Stimulated activated CD4-positive, alpha-beta T cell treated with anti-CD3 and anti-CD28 coated beads, Interleukin-12 subunit alpha, Interleukin-12 subunit beta, amount 100 ng/mL, for 48 hours (primary cell): ENCODE measurements at regions not wholly inside any gene's neighbourhood (a gene's known extent, or its start where the extent isn't known, plus 50 kb on each side); places are given as distances from the start of the nearest gene placed in this dataset.

ENCODE experiments used
- DNase-seq, 3 donors: peaks; one replicate each; pipeline ENCODE4 v3.0.0-alpha.2; 2020; ENCODE audit warnings: low read depth in 2 of 3, low spot score in 1 of 3

- DNase-seq, result no peak
Observed at GRCh38 chr10:85528318-85528652, 838.3 kb downstream of the GRID1 start.

- no peak for DNase-seq
Observed at GRCh38 chr10:85531706-85532105, 834.9 kb downstream of the GRID1 start.

- no peak for DNase-seq
Observed at GRCh38 chr10:85532773-85533172, 833.8 kb downstream of the GRID1 start.

DNA sequence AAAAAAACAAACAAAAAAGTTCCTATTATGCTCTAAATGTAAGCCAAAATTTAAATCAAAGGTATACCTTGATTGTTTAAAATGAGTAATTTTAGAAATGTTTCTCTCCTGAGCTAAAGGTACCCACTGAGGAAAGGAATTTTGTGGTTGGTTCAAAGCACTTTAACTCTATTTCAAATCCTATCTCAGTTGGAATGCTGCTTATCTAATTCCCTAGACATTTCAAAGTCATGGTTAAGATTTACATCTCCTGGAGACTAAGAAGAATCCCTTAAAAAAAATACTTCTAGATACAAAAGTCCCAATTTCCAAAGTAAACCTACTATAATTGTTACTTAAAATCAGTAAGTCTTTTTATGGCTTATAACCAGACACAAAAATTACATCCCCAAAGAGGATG is 830.7 kb downstream of the GRID1 start:
- DNase-seq, result no peak

DNA sequence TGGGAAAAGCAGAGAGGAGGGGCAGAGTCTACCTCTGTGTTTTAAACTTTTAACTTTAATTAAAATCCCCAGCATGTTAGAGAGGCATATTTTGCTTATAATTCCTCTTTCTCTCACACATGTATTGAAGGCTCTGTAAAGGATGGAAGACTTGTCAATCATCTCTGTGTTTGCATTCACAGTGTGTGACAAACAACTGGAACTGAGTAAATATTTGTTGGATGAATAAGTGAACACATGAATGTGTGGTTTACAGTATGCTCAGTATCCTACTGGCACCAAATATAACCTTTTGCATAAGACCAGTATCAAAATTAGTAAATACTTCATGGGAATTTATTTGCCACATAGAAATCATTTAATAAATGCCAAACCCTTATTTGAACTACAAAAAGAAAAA is 829.0 kb downstream of the GRID1 start:
- DNase-seq, result no peak

GRCh38 chr10:85538601-85539000 is 828.0 kb downstream of the GRID1 start:
- no peak for DNase-seq

GRCh38 chr10:85542152-85542551 is 824.4 kb downstream of the GRID1 start:
- DNase-seq, result no peak

DNA sequence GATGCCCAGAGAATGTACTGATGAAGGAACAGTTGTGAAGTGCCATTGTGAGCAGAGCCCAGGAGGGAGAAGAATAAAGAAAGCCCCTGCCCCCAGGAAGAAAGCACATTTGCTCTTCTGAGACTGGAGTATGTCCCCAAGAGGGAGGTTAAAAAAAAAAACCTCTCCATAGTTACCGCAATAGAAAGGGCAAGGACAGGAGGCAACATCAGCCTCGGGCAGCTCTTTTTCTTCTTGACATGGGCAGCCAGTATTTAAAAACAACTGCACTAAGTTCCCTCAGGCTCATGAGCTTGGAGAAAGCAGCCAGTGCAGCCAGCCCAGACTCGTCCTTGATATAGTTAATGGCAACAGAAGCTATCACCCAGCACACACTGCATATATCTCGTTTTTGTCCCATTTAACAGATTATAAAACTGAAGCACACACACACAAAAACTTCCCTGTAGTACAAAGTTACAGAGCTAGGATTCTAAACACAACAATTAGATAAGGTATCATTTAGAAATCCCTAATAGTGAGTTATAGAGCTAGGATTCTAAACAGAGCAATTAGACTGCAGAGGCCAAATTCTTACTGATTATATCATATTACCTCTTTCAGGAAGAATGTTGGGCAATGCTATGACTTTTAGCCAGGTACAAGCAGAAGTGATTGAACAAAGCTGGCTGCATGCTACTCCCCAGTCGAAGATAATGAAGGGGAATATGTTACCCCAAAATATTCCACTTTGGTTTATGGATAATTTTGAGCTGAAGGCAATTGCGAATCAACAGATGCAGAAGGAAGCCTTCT is 823.5 kb downstream of the GRID1 start:
- DNase-seq, result no peak

GRCh38 chr10:85544956-85545355 is 821.6 kb downstream of the GRID1 start:
- no peak for DNase-seq

DNA sequence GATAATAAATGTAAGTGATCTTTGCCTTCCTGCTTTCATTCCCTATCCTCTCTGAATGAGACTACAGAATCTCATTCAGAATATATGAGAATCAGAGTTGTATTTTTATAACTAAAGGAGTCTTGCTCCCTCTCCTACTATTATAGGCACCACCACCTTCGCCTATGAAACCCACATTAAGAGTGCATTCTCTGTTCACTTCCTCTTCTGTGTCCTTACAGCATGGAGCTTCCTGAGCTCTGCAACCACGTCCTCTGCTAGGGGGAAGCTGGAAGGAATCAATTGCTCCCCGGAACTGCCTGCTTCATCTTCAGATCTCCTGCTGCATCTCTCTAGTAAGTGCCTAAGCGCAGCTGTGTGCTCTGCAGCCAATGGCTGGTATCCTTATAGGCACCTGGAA is 820.7 kb downstream of the GRID1 start:
- no peak for DNase-seq

DNA sequence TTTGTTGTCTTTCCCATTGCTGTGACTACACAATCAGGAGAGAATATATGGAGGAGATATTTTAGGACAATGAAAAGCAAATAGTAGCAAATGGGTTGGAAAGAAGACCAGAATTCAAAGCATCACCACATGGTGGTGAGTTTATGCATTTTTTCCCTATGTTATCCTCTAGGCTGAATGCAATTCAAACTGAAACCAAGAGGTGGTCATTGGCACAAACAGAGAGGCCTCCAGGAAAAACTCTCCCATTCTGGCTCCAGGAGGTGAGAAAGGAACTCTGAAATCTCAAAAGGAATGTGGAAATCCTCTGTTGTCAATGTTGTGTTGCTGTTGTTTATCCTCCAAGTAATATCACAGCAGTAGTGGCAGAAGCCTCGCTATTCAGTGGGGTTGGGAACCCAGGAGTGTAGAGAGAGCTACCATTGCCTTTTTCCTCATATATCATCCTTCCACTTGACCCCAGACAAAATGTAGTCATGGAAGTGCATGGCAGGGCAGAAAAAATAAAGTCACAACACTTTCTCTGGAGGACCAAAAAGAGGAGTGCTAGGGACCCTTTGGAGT is 819.1 kb downstream of the GRID1 start:
- no peak for DNase-seq

- DNase-seq, result no peak
Observed at GRCh38 chr10:85548034-85548433, 818.6 kb downstream of the GRID1 start.
